ENCODE measurements at regions not wholly inside any gene's neighbourhood (a gene's known extent, or its start where the extent isn't known, plus 50 kb on each side); places are given as distances from the start of the nearest gene placed in this dataset.

GRCh38 chr4:4800646-4801408 lies 58.6 kb upstream of the MSX1 start:
- Histone ChIP-seq H3K36me3 (replicated peaks in 1 of 2; ENCODE audit: insufficient read depth in 1 of 2, low read depth in 2 of 2) (no peaks in the 10 kb centered on the region), H3K9me3 (no peaks in the 10 kb centered on the region), H3K27me3 (no peaks in the 10 kb centered on the region), H3K4me1 (no peaks in the 10 kb centered on the region), H3K4me3 (no peak overlapping the region), H3K27ac (no peak overlapping the region)
- intact Hi-C loops (cut with DNase I) = no loop called here
- DNase-seq (no peak), ATAC-seq (no peak)
- WGBS, 2 donors = 69 to 70% methylated on average over 6 of the region's 6 CpGs
- TF ChIP-seq POLR2A (IDR thresholded peaks at IDR 0.05) (no peak), CTCF (IDR thresholded peaks at IDR 0.05) (no peak)

GRCh38 chr4:4794421-4794820 lies 65.0 kb upstream of the MSX1 start:
- TF ChIP-seq CTCF (IDR thresholded peaks at IDR 0.05) = no peak
- TF ChIP-seq POLR2A (IDR thresholded peaks at IDR 0.05) = no peak
- no peak for DNase-seq
- H3K4me1 ChIP-seq = no peaks in the 10 kb centered on the region
- no peaks in the 10 kb centered on the region for H3K36me3 ChIP-seq (replicated peaks in 1 of 2; ENCODE audit: insufficient read depth in 1 of 2, low read depth in 2 of 2)
- no peak for ATAC-seq
- no peak overlapping the region for H3K27ac ChIP-seq
- no peaks in the 10 kb centered on the region for H3K9me3 ChIP-seq
- H3K4me3 ChIP-seq = no peak overlapping the region
- no peaks in the 10 kb centered on the region for H3K27me3 ChIP-seq
- intact Hi-C loops (cut with DNase I) = no loop called here
- 53 to 55% methylated on average over 1 of the region's 1 CpG for WGBS, 2 donors

GRCh38 chr4:4792466-4792865 lies 67.0 kb upstream of the MSX1 start:
- H3K36me3 ChIP-seq (replicated peaks in 1 of 2; ENCODE audit: insufficient read depth in 1 of 2, low read depth in 2 of 2) = no peaks in the 10 kb centered on the region
- ATAC-seq = no peak
- intact Hi-C loops (cut with DNase I) = no loop called here

GRCh38 chr4:4791299-4792111 lies 68.0 kb upstream of the MSX1 start:
- Histone ChIP-seq H3K27ac (no peak overlapping the region), H3K4me3 (no peak overlapping the region), H3K4me1 (no peaks in the 10 kb centered on the region), H3K9me3 (peaks cover 0 to 8% (median 0%) of the 10 kb centered on the region in 3 donors), H3K36me3 (replicated peaks in 1 of 2; ENCODE audit: insufficient read depth in 1 of 2, low read depth in 2 of 2) (no peaks in the 10 kb centered on the region), H3K27me3 (no peaks in the 10 kb centered on the region)
- TF ChIP-seq POLR2A (IDR thresholded peaks at IDR 0.05) (no peak), CTCF (IDR thresholded peaks at IDR 0.05) (no peak)
- ATAC-seq (no peak), DNase-seq (no peak)
- WGBS, 2 donors = 52 to 64% methylated on average over 12 to 14 of the region's 14 CpGs
- intact Hi-C loops (cut with DNase I) = no loop called here

More at GRCh38 chr4:4792466-4792865, 67.0 kb upstream of the MSX1 start:
- no peaks in the 10 kb centered on the region for H3K27me3 ChIP-seq
- no peaks in the 10 kb centered on the region for H3K4me1 ChIP-seq
- 57 to 59% methylated on average over 4 of the region's 4 CpGs for WGBS, 2 donors
- H3K9me3 ChIP-seq = peaks cover 0 to 8% (median 0%) of the 10 kb centered on the region in 3 donors
- no peak for DNase-seq
- TF ChIP-seq POLR2A (IDR thresholded peaks at IDR 0.05) (no peak), CTCF (IDR thresholded peaks at IDR 0.05) (no peak)
- no peak overlapping the region for H3K4me3 ChIP-seq
- H3K27ac ChIP-seq = no peak overlapping the region

Measured in body of pancreas (tissue), 4 donors.